Breast epithelium (tissue), 3 donors: ENCODE measurements at regions not wholly inside any gene's neighbourhood (a gene's known extent, or its start where the extent isn't known, plus 50 kb on each side); places are given as distances from the start of the nearest gene placed in this dataset.

Experiments
- CTCF ChIP-seq, 3 donors: fragments of 450-650 bp; IDR thresholded peaks; one replicate each; pipeline ENCODE4 v1.5.1; 2016 to 2017; ENCODE audit warnings: antibody characterized with exemption in 3 of 3, mild to moderate bottlenecking in 3 of 3, moderate library complexity in 3 of 3
- POLR2A ChIP-seq: fragments of 450-650 bp; IDR thresholded peaks from one replicate; pipeline ENCODE4 v1.6.1; 2016; ENCODE audit warnings: antibody characterized with exemption, mild to moderate bottlenecking, moderate library complexity
- POLR2AphosphoS5 ChIP-seq, 3 donors: sonication (generic); formaldehyde crosslinking; IDR thresholded peaks; one replicate each; pipeline ENCODE4 v1.6.1; 2017; ENCODE audit warnings: antibody characterized with exemption in 3 of 3

DNA sequence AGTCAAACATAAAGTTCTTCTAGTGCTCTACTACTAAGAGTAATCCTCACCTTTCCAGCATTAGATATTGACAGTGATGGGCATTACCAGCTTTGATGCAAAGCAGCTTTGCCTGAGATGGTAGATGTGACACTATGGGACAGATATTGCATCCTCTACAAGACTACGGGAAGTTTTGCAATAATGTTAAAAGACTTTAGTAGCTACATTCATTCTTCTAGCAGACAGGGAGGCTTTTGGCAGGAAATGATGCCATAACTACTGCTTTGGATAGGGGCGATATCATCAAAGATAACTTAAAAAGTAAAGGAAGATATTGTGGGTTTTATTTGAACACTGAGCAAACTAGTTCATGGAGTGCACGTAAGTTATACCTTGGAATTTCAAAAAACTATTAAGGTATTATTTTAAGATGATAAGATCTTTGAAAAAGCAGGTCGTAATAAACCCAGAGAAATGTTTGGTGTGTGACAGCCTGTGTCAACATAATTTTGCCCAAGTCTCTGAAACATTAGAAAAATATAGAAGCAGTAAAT lies 368.3 kb upstream of the TMPRSS15 start:
- TF ChIP-seq CTCF (IDR thresholded peaks at IDR 0.05) (no peak), POLR2AphosphoS5 (IDR thresholded peaks at IDR 0.05) (no peak), POLR2A (no peak)
